NCI-H748 treated with DMSO at 0.1 percent for 48 hours (cell line): ENCODE measurements at regions not wholly inside any gene's neighbourhood (a gene's known extent, or its start where the extent isn't known, plus 50 kb on each side); places are given as distances from the start of the nearest gene placed in this dataset.

Source experiments
- DNase-seq: peaks from one replicate; lab custom pipeline; 2025; lab: John Stamatoyannopoulos, UW

DNA sequence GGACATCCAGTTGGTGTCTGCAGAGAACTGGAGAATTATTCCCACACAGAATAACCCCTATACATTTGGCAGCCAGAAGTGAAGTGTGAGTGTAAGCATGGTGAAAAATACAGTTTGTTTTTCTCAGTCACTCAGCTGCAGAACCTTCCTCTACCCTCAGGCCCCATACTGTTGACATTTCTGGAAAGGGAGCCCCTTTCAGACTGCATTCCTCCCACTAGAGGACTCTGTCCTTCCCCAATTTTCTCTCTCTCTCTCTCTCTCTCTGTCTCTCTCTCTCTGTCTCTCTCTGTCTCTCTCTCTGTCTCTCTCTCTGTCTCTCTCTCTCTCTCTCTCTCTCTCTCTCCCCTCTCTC, 86.8 kb upstream of the STEAP1B start:
- DNase-seq = no peak

DNA sequence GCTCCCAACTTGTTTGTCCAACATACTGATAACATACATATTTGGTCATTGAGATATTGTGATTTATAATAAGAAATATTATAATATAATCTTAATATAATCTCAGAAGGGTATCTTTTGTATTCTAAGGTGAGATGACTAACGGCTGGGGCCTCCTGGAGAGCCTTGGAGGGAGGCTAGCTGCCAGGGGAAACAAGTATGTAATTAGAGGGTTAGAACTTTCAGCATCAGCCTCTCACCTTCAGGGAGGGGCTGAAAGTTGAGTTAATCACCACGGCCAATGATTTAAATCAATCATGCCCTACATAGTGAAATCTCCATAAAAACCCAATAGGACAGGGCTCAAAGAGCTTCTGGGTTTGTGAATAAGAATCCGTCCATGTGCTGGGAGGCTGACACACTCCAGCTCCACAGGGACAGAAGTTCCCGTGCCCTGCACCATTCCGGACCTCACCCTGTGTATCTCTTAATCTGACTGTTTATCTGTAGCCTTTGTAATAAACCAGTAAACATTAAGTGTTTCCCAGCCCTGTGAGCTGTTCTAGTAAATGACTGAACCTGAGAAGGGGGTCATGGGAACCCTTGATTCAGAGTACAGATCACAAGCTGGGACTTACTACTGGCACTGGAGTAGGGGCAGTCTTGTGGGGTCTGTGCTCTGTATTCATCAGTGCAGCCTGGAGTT, 86.3 kb upstream of the STEAP1B start:
- DNase-seq = no peak

DNA sequence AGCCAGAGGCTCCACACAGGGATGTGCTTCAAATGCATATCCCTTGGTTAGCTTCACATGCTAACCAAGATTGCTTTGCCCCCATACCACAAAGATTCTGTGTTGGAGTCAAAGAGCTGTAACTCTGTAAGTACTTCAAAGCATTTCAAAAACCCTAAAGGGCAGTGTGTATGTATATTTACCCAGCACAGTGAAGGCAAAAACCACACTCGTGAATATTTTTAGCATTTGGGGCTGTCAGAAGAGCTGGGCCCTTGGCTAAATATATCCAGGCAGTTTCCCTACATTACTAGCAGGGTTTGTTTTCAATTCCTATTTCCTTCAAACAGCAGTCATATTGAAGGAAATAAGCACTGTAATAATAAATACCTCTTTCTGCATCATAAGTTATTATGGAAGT, 84.2 kb upstream of the STEAP1B start:
- no peak for DNase-seq

DNA sequence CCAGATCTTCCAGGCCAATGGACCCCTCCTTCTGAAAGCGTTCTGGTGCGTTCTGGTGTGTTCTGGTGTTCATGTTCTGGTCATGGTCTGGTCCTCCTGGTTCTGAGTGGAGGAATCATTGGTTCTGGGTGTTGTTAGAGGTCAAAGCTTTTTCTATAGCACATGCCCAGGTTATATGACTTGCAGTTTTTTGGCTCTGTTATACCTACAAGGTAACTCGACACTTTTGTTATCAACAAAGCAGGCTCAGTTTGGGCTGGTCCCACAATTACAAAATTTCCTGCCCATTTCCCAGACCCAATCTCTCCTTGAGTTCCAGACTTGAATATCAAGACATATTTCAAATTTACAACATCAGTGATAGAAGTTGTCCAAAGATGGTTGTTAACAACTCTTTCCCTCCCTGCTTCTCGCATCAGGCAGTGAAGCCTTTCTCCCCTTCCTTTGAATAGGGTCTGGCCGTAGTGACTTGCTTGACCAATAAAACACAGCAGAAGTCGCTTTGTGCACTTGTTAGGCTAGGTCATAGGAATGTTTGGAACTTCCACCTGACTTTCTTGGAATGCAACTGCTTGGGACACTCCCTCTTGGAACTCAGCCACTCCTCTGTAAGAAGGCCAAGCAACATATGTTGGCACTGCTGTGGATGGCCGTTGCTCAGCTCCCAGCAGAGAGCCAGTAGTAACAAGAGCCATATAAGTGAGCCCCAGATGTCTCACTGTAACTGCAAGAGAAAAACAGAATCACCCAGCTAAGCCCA, 83.1 kb upstream of the STEAP1B start:
- DNase-seq = no peak

DNA sequence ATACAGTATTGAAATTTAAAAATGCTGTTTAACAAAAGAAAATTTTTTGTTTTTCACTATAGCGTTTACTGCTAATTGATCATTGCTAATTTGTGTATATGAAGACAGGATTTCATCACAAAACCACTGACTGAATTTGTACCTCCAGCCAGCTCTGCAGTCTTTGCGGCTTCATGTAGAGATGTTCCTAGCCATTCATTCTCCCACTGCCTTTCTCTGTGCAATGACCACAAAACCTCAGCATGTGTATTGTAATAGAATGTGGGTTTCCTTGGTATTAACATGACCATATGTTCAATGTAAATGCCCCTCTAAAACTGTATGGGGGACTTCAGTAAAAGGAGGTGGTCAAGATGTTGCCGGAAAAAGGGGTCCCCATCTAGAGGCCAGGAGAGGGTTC, 81.1 kb upstream of the STEAP1B start:
- DNase-seq = no peak

DNA sequence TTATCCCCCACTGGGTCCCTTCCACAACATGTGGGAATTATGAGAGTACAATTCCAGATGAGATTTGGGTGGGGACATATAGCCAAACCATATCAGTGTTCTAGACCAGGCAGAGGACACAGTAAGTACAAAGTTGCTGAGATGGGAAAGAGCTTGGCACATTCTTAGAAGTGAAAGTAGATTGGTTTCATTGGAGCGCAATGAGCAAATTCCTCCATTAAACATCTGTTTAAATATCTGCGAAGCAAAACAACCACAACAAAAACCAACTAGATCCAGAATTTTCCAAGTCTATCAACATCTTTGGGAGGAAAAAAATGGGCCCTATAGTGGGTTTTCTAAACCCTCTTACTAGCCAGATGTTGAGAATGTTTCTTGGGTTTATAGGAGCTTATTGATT, 80.0 kb upstream of the STEAP1B start:
- DNase-seq = no peak

DNA sequence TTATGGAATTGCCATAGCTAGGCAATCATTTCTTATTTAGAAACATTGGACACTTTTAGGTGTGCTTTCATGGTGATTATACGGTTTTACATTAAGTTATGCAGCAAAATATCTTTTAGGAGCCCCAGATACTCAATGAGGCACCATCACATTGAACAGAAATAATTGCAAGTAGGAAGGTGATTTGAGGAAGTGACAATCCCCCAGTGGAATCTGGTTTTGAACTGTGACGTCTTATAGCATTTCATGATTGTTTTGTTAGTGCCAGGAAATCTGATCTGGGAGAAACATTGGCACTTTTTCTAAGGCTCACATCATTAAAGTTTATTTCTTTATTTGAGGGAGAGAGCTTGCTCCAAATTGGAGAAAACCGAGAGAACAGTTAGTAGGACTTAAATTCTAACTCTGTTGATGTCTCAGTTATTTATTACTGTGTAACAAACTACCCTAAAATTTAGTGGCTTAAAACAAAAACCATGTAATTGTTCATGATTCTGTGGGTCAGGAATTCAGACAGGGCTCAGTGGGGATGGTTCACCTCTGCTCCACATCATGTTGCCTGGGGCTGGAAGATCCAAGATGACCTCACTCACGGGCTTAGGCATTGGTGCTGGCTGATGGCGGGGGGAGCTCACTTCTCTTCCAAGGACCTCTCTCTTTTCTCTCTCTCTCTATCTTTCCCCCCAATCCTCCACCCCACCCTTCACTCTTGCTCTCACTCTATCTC, 78.2 kb upstream of the STEAP1B start:
- no peak for DNase-seq

DNA sequence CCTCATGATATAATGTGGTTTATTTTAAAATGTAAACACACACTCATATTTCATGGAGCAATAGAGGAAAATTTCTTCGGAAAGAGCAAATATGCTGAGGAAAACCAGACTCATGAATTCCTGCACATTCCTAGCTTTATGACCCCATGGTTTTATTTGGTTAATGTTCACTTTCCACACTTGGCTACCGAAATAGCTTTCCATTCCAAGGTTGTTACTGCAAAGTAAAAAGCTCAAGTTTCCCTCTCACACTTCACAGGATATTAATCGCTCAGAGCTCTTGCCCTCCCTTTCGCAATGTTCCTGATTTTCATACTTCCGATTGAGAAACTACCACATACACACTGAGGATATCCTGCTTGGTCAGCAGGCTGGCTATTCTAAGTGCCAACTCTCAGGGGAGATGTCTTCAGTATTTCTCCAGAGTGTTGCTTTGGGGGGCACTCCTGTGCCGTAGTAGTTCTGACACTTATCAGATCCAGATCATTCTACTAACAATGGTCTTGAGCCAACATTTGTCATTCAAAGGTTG, 77.5 kb upstream of the STEAP1B start:
- no peak for DNase-seq

DNA sequence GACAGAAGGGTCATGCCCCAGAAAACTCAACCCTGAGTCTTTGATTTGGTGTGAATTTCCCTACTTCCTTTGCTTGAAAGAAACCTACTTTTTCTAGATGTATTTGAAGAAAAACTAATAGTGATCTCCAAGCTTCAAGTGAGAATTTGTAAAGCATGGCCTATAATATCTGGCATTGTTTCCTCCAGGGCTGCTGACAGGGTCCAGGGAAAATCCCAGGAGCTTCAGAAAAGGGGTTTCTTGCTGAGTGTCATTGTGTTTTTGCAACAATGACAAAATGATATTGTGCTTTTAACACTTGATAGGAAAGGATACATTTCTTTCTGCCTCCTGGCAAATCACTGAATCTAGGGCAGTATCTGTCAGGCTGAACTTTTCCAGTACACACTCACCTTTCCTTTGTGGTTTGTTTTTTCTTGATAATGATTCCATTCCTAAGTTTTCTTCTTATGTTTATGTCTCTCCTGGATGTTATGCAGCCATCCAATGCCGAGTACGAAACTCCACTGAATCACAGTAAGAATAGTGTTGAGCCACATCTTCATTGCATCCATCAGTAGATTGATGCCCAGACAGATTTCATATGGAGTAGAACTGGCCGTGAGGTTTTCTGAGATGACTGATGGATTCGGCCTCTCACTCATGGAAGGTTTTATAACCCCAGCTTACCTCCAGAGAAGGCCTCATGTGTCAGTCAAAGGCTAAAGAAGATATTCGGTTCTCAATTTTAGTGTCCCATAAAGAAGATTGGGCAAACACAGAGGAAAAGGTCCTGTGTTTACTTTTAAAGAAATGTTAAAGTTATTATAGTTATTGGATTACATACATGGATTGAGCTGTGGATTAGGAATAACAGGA, 76.9 kb upstream of the STEAP1B start:
- DNase-seq = no peak

DNA sequence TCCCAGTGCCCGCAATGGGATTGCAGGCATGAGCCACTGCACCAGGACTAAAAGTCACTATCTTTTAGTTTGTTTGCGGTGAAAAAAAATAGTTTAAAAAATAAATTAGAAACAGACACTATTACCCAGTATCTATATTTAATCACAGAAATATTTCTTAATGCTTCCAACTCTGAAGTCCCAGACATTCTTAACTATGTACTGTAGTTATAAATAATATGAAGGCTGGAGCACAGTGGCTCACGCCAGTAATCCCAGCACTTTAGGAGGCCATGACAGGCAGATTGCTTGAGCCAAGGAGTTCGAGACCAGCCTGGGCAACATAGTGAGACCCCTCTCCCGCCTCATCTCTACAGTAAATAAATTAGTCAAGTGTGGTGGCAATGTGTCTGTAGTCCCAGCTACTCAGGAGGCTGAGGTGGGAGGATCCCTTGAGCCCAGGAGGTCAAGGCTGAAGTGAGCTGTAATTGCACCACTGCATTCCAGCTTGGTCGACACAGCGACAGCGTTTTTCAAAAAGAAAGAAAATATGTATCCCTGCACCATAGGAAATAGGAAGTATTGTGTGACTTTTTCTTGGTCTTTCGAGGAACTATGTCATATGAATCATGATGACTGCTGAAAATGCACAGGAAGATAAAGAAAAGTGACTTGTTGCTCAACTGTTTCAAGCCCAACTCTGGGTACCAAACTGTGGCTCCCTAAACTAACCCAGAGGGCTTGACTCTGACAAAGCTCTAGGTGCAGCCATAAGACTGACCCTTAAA, 74.9 kb upstream of the STEAP1B start:
- no peak for DNase-seq

DNA sequence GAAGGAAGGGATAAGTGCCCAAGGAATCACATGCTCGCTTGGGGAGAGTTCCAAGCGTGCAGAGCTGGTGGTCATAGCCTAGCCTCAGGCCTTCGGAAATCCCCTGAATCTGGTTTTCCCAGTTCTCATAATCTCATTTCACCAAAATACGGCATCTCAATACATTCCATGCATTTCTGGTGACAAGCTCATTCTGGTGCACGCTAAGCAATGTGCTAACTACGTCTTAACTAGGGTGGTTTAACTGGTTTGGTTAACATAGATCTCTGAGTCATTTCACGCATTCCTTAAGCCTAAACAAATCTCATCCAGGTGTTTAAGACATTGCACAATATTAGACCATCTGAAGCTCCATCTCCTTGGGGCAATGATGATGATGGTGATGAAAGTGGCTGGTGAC, 72.9 kb upstream of the STEAP1B start:
- no peak for DNase-seq

DNA sequence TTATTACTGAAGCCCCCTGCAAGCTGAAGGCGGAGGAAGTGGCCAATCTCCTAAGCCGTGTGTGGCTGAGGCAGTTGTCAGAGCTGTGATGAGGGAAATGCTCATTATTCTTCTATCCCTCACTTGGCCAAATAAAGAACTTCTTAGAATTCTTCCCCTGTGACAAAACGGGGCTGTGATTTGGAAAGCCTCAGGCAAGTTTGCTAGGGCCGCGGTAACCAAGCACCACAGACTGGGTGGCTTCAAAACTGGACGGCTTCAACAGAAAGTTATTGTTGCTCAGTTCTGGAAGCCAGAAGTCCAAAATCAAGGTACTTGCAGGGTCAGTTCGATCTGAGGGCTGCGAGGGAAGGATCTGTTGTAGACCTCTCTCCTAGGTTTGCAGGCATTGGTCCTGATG, 72.3 kb upstream of the STEAP1B start:
- DNase-seq = no peak

DNA sequence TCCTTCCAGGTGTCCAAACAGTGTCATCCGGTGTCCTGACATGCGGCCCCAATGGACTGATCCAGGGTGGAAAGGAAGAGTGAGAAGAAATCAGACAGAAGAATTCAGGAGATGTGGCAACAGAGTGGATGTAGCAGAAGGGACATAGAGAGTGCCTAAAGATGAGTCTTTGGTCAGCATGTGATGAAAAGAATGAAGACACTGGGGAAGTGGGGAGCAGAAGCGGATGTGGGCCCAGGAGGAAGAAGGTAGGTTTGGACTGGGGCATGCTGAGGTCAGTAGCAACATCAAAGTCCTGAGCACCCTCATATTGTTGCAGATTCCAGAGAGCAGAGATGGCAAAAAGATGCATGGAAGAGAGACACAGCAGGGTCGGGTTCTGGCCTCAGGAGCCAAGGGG, 71.8 kb upstream of the STEAP1B start:
- no peak for DNase-seq

DNA sequence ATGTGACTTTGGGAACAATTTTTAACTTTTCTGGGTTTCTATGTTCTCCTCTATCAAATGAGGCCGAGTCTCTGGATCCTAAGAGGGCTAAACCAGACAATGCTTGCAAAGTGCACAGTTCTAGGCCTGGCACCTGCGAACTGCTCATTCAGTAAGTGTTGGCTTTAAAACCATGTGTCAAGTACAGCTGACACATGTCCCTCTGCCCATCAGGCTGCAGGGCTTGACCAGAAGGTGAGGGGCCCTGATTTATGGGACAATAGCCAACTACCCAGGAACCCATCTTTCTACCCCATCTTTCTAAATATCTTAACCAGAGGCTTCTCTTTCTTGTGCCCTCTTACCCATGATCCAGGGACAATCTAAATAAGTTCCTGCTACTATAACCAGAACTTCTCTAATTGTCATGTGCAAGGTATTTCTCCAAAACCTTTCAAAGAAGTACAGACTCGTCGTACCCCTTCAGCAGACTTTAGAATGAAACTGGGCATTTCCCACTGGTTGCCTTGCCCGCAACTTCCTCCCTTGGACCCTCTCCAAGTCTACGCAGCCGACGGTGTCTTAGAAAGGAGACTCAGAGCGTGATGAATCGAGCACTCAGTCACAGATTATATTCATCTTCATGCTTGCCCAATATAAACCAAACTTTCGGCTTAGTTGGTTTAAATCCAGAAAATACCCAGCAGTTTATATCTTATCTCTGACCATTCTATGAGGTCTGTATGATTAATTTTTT, 69.8 kb upstream of the STEAP1B start:
- no peak for DNase-seq

DNA sequence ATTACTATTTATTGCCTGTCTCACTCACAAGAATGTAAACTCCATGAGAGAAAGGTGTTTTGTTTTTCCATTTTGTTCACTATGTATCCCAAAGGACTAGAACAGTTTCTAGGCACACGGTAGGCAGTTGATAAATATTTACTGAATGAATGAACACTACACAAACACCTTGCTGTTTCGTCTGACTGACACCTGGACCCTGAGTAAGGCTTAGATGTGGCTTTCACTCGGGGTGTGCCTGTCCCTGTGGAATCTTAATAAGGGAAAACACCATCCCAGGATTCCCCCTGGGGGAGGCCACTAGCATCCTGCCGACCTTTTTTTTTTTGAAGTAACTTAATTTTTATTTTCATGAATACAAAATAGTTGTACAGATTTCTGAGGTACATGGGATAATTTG, 66.6 kb upstream of the STEAP1B start:
- no peak for DNase-seq

DNA sequence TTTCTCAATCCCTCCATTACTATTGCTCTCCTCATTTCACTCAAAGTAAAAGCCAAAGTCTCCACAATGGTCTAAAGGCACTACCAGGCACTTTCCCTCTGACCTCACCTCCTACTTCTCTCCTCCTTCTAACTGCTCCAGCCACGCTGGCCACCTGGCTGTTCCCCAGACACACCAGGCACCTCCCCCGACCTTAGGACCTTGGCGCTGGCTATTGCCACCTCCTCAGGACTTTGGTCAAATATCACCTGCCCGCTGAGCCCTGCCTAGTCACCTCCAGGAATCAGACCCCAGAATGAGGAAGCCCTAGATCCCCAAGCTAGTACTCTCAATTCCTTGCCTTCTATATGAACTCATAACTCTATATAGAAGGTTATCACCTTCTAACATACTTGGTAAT, 66.2 kb upstream of the STEAP1B start:
- no peak for DNase-seq

DNA sequence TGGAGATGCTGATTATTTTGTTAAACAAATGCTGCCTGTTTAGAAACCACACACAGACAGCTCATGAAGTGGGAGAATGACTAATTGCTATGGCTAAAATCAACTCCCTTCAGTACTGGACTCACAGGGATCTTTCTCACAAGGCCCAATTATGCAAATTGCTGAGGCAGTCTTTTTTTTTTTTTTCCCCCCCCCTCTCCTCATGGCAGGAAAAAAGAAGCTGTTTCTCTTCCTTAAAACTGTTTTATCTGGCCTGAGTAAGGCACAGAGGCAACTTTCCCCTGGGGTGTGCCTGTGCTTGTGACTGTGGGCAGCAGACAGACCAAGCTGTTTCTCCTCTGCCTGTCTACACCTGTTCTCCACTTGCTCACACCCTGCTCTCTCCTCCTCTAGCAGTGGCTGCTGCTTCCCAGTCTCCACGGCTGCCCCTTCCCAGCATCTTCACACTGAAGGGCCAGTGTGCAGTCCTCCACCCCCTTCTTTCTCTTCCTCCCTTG, 65.4 kb upstream of the STEAP1B start:
- no peak for DNase-seq

DNA sequence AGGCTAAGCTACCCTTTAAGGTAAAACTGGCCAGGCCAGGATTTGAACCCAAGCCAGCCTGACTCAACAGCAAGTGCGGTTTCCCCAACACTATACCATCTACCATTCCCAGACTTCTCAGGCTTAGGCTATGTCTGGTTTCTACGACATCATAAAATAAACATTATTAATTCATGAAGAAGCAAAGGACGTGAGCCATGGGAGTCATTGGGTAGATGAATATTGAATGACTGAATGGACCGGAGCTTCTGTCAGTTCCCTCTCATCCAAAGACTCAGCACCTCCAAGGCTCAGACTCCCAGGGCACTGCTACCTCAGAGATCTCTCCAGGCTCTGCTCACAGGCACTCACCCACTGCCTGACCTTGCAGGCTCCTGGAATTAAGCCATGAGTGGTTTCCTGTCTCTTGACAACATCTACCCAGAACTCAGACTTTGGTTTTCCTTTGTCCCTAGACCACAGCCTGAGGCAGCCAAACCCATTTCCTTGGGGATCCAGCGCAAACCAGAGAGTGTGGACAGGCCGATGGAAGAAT, 64.6 kb upstream of the STEAP1B start:
- no peak for DNase-seq

DNA sequence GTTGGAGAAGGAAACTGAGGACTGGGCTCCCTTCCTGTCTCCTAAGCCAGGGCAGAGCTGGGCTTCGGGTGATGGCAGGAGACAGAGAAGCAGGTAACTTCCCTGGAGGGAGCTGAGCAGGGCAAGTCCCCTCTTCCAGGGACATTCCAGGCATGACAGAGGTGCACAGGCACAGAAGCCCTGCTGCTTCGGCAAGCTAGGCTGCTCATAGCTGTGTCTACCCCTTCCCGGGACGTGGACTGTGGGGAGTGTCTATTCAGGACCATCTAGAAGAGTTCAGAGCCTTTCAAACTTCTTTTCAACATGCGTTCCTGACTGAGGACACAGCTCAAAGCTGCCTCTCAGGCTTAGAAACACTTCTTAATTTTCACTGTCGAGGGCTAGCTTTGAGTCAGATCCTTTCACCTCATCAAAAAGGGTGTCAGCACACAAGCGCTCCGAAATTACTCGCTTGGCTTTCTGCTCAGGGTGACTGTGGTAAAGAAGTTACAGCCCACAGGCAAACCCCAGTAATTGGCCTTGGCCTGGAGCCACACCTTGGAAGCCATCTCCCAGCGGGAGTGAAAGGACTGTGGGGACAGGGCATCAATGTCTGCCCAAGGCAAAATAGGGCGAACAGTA, 63.7 kb upstream of the STEAP1B start:
- DNase-seq = no peak

DNA sequence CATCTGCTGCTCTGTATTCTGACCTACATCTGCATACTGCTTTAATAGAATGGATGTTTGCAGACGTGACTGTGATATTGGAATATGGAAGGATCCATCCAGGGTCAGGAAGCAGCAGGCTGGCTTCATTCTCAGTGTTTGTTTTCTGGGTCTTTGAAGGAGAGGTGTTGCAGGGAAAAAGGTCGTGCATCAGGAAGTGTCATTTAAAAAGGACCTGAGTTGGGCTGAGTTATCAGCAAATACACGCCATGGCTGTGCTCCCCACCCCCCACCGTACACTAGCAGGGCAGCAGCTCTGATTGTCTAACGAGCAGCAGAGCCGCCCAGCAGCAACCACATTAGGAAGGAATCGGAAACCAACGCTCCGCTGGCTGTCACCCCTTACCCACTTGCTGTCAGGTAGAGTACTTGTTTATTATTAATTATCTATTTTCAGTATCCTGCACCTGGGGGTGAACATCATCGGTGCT, 63.1 kb upstream of the STEAP1B start:
- peak; percentile 78 for DNase-seq
